Right atrium auricular region (tissue), 2 donors: ENCODE measurements at regions not wholly inside any gene's neighbourhood (a gene's known extent, or its start where the extent isn't known, plus 50 kb on each side); places are given as distances from the start of the nearest gene placed in this dataset.
"Not testable (repeated sequence)": the region's sequence is repeated elsewhere in the genome, so short reads cannot be mapped to it uniquely, and the experiment has no call there.

Experiments used
- DNase-seq: peaks from one replicate; pipeline ENCODE4 v3.0.0-alpha.2; 2019; ENCODE audit warnings: low spot score
- H3K27ac ChIP-seq, 2 donors: fragments of 200-600 bp; sonication (generic); 1 replicate in 1 of 2; 2 replicates in 1 of 2; pipeline ENCODE4 v1.5.1; 2016 to 2019
- H3K27me3 ChIP-seq, 2 donors: fragments of 200-600 bp; sonication (generic); one replicate each; pipeline versions ENCODE4 v1.5.1 to v1.6.0; 2017 to 2019
- H3K36me3 ChIP-seq: fragments of 200-600 bp; sonication (generic); one replicate; pipeline ENCODE4 v1.5.1; 2016
- H3K4me1 ChIP-seq, 2 donors: fragments of 200-600 bp; sonication (generic); one replicate each; pipeline versions ENCODE4 v1.5.1 to v1.6.0; 2017 to 2019
- H3K4me3 ChIP-seq, 2 donors: fragments of 200-600 bp; sonication (generic); 1 replicate in 1 of 2; 2 replicates in 1 of 2; pipeline ENCODE4 v1.5.1; 2017 to 2019; ENCODE audit warnings: mild to moderate bottlenecking in 1 of 2, moderate library complexity in 1 of 2
- H3K9me3 ChIP-seq, 2 donors: fragments of 200-600 bp; sonication (generic); one replicate each; pipeline ENCODE4 v1.5.1; 2019

GRCh38 chr4:118454857-118455256 is 102.1 kb upstream of the PRSS12 start:
- not testable (repeated sequence) for H3K4me3 ChIP-seq, H3K27me3 ChIP-seq

DNA sequence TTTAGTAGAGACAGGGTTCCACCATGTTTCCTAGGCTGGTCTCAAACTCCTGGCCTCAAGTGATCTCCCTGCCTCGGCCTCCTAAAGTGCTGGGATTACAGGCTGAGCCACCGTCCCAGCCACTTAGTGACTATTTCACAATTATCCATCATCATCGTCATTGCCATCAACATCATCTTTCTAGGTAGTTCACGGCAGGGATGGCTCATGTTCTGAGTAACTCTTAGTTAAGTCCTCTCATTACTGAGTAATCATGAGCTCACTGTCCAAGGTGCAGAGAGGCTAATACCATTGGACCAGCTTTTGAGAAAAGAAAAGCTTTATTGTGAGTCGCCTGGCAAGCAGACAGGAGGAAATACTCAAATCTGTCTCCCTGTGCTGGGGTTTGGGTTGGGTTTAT is 108.6 kb upstream of the PRSS12 start:
- not testable (repeated sequence) for H3K4me3 ChIP-seq, H3K9me3 ChIP-seq, DNase-seq, H3K4me1 ChIP-seq, H3K27me3 ChIP-seq, H3K36me3 ChIP-seq, H3K27ac ChIP-seq

More at GRCh38 chr4:118454857-118455256, 102.1 kb upstream of the PRSS12 start:
- not testable (repeated sequence) for H3K27ac ChIP-seq, H3K36me3 ChIP-seq, H3K9me3 ChIP-seq, H3K4me1 ChIP-seq, DNase-seq

DNA sequence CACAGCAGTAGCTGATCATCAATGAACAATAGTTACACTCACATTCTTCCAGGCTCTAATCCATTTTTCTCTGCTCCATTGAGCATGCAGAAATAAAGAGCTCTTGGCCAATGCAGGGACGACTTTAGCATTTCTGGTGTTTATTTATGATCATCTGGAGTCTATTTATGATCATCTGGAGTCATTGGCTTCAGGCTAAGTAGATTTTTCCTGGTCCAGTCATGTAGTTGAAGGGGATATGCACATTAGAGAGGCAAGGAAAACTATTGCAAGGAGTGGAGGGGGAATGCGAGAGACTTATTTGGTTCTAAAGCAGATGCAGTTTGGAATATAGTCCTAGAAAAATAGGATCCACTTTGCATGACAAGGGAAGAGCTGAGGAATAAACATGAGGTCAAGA is 113.0 kb upstream of the PRSS12 start:
- not testable (repeated sequence) for H3K4me1 ChIP-seq, H3K9me3 ChIP-seq, H3K27me3 ChIP-seq, H3K36me3 ChIP-seq, H3K4me3 ChIP-seq, H3K27ac ChIP-seq, DNase-seq

DNA sequence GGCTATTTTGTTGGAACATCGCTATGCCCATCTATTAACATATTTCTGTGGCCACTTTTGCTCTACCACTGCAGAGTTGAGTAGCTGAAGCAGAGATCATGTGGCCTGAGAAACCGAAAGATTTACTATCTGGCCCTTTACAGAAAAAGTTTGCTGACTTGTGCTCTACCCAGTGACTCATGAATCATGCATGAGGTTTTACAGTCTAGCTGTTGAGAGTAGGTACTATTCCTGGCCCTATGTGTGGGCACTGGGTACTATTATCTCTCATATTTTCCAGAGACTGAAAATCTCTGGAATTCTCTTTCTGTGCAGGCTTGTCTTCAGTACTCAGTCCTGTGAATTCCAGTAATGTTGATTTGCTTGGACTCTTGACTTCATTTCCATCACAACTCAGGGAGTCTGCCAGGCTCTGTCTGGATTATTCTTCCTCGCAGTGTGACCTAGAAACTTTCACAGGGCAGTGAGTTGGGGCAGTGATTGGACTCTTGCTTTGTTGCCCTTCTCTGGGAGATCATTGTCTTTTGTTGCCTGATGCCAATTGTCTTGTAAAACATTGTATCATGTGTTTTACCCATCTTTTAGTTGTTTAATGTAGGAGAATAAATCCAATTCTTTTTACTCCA is 121.3 kb upstream of the PRSS12 start:
- not testable (repeated sequence) for H3K27me3 ChIP-seq, DNase-seq, H3K4me3 ChIP-seq, H3K27ac ChIP-seq, H3K36me3 ChIP-seq, H3K4me1 ChIP-seq, H3K9me3 ChIP-seq

DNA sequence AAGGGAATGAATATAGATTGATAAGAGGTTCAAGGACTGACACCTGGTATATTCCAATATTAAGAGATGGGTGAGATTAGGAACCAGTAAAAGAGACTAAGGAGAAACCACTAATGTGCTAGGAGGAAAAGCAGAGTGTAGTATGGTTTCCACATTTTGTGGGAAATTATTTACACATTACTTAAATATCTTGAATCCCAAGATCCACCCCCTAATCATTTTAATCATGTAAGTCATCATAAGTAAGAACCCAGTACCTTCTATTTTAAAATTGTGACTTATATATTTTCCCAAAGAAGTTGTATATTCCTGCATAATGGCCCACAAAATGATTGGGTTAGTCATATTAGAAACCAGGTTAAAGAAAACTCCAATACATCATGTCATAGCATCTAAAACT is 122.0 kb upstream of the PRSS12 start:
- not testable (repeated sequence) for H3K4me3 ChIP-seq, H3K27ac ChIP-seq, H3K4me1 ChIP-seq, H3K9me3 ChIP-seq, H3K27me3 ChIP-seq, DNase-seq, H3K36me3 ChIP-seq

DNA sequence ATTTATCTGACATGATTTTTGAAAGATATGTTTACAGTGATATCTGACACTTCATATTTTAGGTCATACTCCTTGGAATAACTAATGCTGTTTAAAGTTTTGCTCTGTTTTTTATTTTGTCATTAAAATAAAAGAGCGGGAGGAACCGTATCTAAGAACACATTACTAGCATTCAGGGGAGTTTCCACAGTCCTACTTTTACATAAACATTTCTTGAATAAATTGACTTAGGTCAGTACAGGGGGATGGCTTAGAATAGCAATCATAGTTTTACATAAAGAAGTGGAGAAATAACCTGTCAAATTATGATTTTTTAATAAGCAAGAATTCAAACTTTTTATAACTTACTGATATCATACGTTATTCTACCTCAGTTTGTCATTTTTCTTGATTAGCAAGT is 123.1 kb upstream of the PRSS12 start:
- not testable (repeated sequence) for H3K27me3 ChIP-seq, H3K4me1 ChIP-seq, H3K27ac ChIP-seq, DNase-seq, H3K9me3 ChIP-seq, H3K36me3 ChIP-seq, H3K4me3 ChIP-seq

- DNase-seq, H3K27ac ChIP-seq, H3K4me1 ChIP-seq, H3K9me3 ChIP-seq, H3K36me3 ChIP-seq, H3K4me3 ChIP-seq, H3K27me3 ChIP-seq: not testable (repeated sequence)
These were observed 125.0 kb upstream of the PRSS12 start for GRCh38 chr4:118477826-118478225.

GRCh38 chr4:118485801-118486314 is 133.1 kb upstream of the PRSS12 start:
- not testable (repeated sequence) for H3K9me3 ChIP-seq, H3K27me3 ChIP-seq, H3K4me3 ChIP-seq, H3K36me3 ChIP-seq, DNase-seq, H3K27ac ChIP-seq, H3K4me1 ChIP-seq

DNA sequence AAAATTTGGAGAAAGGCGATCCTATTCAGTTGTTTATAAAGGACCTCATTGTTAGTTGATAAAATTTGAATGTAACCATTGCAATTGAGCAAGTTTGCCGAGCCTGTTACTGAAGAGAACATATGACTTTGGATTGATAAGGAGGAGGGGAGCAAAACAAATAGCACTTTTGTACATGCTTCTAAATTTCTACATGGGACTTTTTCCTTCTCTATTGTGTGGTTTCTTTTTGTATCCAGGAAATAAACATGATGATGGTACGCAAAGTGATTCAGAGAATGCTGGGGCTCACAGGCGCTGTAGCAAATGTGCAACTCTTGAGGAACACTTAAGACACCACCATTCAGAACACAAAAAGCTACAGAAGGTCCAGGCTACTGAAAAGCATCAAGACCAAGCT is 140.2 kb upstream of the PRSS12 start:
- not testable (repeated sequence) for H3K27me3 ChIP-seq, H3K9me3 ChIP-seq, H3K36me3 ChIP-seq, H3K4me1 ChIP-seq, H3K4me3 ChIP-seq, H3K27ac ChIP-seq, DNase-seq

DNA sequence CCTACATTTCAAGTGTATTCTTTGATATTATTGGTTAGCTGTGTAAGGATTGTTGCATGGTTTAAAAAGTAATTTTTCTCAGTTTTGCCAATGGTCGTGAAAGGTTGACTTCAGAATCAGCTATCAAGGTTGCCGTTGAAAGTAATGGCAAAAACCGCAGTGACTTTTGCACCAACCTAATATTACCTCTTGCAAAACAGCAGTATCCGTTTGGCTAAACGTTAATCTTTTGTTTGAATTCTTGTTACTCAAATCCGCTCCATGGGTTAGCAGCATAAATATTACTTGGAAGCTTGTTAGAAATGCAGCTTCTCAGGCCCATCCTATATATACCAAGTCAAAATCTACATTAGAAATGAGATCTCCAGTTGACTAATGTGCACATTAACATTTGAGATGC is 141.6 kb upstream of the PRSS12 start:
- H3K27me3 ChIP-seq, H3K4me3 ChIP-seq, H3K36me3 ChIP-seq, H3K27ac ChIP-seq, DNase-seq, H3K4me1 ChIP-seq, H3K9me3 ChIP-seq: not testable (repeated sequence)

- H3K9me3 ChIP-seq, H3K27me3 ChIP-seq, H3K4me1 ChIP-seq, H3K4me3 ChIP-seq, H3K36me3 ChIP-seq, H3K27ac ChIP-seq, DNase-seq: not testable (repeated sequence)
These were observed 150.2 kb upstream of the PRSS12 start for GRCh38 chr4:118502967-118503366.

DNA sequence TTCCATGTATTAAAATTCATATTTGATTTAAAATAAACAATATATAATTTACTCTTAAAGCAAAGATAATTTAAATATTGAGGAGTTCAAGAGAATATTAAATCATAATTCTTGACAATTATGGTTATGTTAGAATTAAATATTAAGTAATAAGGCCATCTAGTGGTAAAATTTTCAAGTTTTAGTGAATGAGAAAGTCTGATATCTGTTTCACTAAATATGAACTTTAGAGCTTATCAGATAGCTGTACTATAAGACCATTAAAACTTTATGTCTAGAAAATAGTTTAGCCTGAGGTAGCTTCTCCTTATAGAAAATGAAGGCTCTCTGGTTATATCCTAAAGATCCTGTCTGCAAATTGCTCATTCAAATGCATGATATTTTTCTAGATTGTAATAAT is 152.1 kb upstream of the PRSS12 start:
- DNase-seq, H3K4me1 ChIP-seq, H3K9me3 ChIP-seq, H3K27me3 ChIP-seq, H3K36me3 ChIP-seq, H3K27ac ChIP-seq, H3K4me3 ChIP-seq: not testable (repeated sequence)

DNA sequence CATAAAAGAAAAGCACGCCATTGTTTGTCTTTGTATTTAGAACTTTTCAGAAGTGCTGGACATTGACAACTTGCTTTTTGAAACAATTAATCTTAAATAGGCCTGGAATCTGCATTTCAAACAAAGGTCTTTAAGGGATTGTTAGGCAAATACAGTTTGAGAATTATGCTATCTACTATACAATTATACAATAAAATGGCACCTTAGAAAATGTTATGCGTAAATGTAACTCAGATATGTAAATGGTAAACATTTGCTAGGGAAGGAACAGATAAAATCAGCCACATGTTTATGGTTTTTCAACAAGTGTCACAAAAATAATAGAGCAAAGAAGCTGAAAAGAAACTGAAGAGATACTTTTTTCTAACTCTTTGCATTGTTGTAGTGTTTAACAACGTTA is 152.7 kb upstream of the PRSS12 start:
- not testable (repeated sequence) for H3K27ac ChIP-seq, H3K36me3 ChIP-seq, H3K4me1 ChIP-seq, DNase-seq, H3K9me3 ChIP-seq, H3K4me3 ChIP-seq, H3K27me3 ChIP-seq

- H3K9me3 ChIP-seq, DNase-seq, H3K4me1 ChIP-seq, H3K36me3 ChIP-seq, H3K4me3 ChIP-seq, H3K27ac ChIP-seq, H3K27me3 ChIP-seq: not testable (repeated sequence)
These were observed 160.1 kb upstream of the PRSS12 start for GRCh38 chr4:118512870-118513269.

DNA sequence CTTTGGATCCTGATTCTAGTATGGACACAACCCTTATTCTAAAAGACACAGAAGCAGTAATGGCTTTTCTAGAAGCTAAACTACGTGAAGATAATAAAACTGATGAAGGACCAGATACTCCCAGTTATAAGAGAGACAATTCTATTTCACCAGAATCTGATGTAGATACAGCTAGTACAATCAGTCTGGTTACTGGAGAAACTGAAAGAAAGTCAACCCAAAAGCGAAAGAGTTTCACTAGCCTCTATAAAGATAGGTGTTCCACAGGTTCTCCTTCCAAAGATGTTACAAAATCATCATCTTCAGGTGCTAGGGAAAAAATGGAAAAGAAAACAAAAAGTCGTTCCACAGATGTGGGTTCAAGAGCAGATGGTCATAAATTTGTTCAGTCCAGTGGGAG is 161.5 kb upstream of the PRSS12 start:
- not testable (repeated sequence) for H3K4me1 ChIP-seq, H3K27me3 ChIP-seq, H3K27ac ChIP-seq, DNase-seq, H3K9me3 ChIP-seq, H3K36me3 ChIP-seq, H3K4me3 ChIP-seq

GRCh38 chr4:118516107-118516506 is 163.3 kb upstream of the PRSS12 start:
- H3K27ac ChIP-seq, H3K27me3 ChIP-seq, H3K4me3 ChIP-seq, H3K36me3 ChIP-seq, H3K9me3 ChIP-seq, DNase-seq, H3K4me1 ChIP-seq: not testable (repeated sequence)
